ENCODE measurements at regions not wholly inside any gene's neighbourhood (a gene's known extent, or its start where the extent isn't known, plus 50 kb on each side); places are given as distances from the start of the nearest gene placed in this dataset.

DNA sequence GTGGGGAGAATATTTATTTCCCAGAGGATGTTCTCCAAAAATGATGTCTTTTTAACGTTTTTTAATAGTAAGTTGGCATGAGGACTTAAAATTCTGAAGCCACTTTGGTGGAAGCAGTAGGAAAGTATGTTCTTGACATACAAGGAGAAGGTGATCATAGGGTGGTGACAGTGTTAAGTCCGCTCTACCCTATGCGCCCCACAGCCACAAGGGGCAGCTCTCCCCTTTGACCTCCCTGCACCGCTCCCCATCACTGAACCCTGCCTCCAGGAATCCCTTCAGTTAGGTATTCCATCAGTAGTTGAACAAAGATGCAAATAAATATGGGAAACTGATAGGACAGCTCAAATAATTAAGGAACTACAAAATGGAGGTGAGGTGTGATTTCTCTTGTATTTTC lies 111.4 kb downstream of the PLEKHG1 start:
- DNase-seq (ENCODE audit: low read depth in 2 of 3, low spot score in 2 of 3), result no peak

GRCh38 chr6:150711584-150712504 lies 112.2 kb downstream of the PLEKHG1 start:
- DNase-seq (ENCODE audit: low read depth in 2 of 3, low spot score in 2 of 3), result no peak

DNA sequence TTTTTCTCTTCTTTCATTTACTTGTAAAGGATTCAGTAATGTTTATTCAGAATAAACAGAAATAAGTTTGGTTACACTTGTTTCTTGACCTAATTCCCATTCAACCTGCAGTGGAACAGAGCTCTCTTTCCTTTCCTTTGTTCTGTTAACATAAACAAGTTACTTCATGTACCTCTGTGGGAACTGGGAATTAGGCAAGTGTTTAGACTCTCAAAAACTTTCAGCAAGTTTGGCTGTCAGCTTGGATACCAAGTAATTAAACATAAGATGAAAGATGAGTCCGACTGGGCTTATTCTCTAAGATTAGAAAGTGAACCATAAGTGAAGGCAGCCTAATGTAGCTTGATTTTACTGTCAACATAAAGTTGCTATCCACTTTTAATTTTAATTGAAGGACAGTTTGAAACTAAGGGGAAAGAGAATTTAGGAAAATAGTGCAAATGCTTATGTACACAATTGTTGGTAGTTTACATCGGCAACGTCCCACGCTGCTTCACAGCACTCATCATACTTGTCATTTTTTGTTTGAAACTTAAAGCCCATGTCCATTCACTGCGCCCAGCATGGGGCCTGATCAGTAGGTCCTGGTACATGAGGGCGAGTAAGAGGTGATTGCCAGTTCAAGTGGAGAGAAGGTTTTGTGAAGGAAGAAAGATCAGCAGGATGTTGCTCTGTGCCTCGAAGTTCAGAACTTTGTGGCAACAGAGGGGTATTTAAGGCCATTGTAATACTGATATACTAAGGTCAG lies 113.0 kb downstream of the PLEKHG1 start:
- DNase-seq (ENCODE audit: low read depth in 2 of 3, low spot score in 2 of 3), result no peak

DNA sequence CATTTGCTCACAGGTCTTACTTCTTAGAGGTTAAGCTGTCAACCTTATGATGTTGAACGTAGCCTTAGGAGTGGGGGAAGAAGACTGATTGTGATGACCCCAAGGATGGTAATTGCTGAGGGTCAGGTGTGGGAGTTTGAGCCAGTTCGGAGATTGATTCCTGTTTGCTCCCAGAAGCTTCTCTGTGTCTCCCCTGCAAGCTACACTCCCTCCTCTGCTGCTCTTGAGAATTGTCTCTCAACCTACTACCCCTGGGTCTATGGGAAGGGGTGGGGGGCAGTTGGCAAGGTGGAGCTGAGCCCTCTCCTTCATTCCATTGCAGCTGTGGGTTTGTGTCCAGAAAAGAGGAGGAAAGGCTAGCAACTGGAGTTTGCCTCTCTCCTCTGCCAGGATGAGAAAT lies 113.8 kb downstream of the PLEKHG1 start:
- no peak for DNase-seq (ENCODE audit: low read depth in 2 of 3, low spot score in 2 of 3)

GRCh38 chr6:150713931-150714330 lies 114.2 kb downstream of the PLEKHG1 start:
- DNase-seq (ENCODE audit: low read depth in 2 of 3, low spot score in 2 of 3), result no peak

DNA sequence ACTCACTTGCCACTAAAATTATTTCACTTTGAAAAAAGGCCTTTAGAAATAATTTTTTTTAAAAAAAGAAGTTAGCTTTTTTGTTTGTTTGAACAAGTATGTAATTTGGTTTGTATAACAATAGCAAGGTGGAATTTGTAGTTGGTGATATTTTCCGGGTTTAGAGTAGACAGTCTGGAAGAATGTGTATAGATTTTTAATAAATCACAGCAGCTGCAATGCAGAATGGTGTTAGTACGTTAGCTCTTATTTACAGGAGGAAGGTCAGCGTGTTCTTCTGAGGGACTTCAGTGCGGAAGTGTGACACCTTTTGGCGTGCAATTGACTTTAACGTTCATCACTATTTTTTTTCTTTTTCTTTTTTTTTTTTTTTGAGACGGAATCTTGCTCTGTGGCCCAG lies 115.4 kb downstream of the PLEKHG1 start:
- DNase-seq (ENCODE audit: low read depth in 2 of 3, low spot score in 2 of 3), result no peak

- no peak for DNase-seq (ENCODE audit: low read depth in 2 of 3, low spot score in 2 of 3)
These were observed 117.7 kb downstream of the PLEKHG1 start for GRCh38 chr6:150717419-150717818.

DNA sequence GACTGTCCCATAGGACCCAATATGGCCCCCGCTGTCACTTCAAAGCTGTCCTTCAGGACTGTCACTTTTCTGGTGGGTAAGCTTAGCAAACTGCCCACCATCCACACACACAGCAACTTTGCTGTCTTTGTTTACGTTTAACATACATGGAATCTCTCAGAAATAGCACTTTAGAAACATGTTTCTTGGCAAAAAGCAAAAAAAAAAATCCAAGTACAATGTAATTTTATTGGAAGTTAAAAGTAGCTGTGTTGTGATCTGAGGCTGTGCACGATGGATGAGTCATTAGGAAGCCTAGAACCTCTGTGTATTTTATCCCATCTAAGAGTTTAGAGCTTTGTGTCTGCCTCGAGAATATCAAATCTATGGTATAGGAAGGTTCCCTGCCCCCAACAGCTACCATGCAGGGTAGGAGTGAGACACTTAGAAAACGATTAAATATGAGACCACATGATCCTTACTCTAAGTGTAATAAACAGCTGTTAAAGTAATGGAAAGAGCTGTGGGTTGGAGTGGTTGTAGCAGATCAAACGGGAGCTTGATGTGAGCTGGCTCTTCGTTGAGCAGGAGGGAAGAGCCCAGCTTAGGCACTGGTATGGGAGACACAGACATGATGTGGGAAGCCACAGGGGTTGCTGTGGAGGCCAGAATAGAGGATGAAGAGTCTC lies 119.5 kb downstream of the PLEKHG1 start:
- DNase-seq (ENCODE audit: low read depth in 2 of 3, low spot score in 2 of 3), result no peak

DNA sequence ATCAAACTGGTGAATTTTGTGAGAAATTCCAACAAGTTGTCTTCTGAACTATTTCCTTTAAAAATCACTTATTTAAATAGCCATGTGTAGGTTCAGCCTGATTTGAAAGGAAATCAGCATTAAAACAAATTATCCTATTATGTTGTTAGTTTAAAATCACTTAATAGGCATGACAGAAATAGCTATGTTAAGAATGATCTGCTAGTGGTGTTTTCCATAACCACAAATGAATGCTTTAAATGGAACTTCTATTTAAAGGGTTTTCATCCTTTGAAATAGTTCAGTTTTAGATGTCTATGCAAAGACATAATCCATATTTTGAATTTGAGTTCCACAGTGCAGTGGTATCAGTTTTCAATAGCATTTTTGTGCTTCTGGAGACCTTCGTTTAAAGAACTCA lies 120.1 kb downstream of the PLEKHG1 start:
- DNase-seq (ENCODE audit: low read depth in 2 of 3, low spot score in 2 of 3), result no peak

- DNase-seq (ENCODE audit: low read depth in 2 of 3, low spot score in 2 of 3), result peak in 2 of 3 donors; percentile 24 to 52
These were observed 121.1 kb downstream of the PLEKHG1 start for GRCh38 chr6:150720774-150721233.

DNA sequence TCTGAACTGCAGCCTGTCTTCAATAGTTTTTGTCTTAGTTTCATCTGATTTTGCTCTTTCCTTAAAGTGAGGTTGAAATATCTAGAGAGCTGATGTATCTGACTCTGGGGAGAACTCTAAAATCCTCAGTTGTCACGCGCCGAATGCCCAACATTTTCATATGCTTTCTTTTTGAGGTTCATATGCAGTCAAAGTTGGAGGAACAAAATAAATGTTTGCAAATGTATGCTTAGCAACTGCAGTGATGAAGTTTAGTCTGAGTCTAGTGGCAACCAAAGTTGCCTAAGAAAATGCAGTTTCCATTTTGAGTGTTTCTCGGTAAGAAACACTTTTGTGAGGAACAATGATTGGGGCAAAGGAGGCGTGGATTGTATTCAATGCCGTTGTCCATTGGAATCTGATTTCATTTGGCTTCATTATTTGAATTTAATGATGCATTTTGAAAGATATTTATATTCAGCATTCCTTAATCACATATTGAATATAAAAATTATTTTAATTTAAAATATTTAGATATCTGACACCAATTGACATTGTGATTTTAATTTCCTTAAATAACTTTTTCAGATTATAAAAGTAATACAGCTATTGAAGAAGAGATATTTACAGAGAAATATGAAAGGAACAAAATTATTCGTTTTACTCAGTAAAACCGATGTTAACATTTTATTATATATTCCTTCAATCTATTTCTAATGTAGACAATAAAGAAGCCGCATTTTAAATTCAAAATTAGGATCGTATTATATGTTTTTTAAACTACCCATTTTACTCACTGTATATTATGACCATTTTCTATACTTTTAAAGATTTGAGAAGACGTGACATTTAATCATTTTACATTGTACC lies 122.0 kb downstream of the PLEKHG1 start:
- DNase-seq (ENCODE audit: low read depth in 2 of 3, low spot score in 2 of 3), result no peak

DNA sequence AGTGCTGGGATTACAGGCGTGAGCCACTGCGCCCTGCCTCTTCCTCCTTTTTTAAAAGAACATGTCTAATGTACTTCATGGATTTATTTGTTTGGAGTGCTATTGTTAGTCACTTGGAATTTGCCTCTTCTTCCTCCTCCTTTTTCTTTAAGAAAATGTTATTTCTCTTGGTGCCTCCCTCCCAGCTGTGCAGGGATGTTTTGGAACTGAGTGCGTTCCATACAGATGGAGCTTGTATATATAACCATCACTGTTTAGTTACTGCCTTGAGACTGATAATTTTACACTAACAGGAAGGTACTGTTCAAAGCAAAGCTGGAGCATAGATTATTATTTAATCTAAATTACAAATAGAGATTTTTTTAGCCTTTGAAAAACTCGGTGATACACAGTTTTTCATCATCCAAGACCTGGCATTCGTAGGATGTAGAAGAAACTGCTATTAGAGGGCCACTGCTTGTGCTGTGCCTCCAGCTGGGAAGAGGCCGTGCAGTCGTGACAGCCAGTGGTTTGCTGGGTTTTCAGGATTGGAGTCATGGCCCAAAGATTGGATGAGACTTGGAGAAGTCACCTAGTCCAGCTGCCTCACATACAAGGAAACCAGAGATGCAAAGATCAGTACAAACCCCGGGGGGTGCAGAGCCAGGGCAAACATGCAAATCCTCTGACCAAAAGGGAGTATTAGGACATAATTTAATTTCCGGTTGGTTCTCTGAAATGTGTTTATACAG lies 123.1 kb downstream of the PLEKHG1 start:
- DNase-seq (ENCODE audit: low read depth in 2 of 3, low spot score in 2 of 3), result no peak

GRCh38 chr6:150723345-150723658 lies 123.6 kb downstream of the PLEKHG1 start:
- no peak for DNase-seq (ENCODE audit: low read depth in 2 of 3, low spot score in 2 of 3)

GRCh38 chr6:150723857-150724256 lies 124.2 kb downstream of the PLEKHG1 start:
- DNase-seq (ENCODE audit: low read depth in 2 of 3, low spot score in 2 of 3), result no peak

GRCh38 chr6:150725795-150726194 lies 126.1 kb downstream of the PLEKHG1 start:
- DNase-seq (ENCODE audit: low read depth in 2 of 3, low spot score in 2 of 3), result no peak

DNA sequence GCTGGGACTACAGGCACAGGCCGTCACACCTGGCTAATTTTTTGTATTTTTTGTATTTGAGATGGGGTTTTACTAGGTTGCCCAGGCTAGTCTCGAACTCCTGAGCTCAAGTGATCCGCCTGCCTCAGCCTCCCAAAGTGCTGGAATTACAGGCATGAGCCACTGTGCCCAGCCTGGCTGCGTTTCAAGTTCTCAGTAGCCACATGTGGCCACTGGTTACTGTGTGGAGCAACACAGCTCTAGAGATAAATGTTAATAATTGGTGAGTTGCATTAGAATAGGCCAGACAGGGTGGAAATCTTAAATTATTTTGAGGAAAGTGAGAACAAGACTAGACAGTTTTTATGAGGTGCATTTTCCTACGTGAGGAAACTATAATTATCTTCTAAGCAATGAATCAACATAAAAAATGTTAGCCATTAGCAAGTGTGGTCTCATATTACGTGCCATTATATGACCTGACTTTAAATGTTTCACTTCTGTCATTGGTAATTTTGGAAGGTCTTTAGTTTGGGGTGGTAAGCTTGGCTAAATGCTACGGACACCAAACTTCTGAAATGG lies 129.6 kb downstream of the PLEKHG1 start:
- DNase-seq (ENCODE audit: low read depth in 2 of 3, low spot score in 2 of 3), result no peak

DNA sequence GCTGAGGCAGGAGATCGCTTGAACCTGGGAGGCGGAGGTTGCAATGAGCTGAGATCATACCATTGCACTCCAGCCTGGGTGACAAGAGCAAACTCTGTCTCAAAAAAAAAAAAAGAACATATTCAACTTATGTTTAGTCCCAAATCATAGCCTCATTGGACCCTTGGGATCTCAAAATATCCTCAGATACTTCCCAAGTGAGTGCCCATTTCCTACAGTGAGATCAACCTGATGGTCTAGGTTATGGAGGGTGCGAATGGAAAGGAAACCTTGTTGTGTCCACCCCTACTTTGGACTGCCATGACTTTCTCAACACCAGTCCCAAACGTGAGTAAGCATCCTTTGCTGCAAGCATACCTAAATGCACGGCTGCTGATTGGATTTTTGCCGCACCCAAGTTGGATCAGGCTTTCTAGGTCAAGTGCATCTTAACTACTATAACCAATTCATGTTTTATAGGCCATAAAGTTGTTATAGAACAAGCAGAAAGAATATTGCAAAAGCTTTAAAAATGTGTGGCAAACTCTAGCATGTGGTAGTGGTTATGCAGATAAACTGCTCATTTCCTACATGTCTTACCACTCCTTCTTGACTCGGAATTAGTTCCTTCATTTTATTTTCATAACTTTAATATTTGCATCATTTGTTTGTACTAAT lies 131.2 kb downstream of the PLEKHG1 start:
- no peak for DNase-seq (ENCODE audit: low read depth in 2 of 3, low spot score in 2 of 3)

DNA sequence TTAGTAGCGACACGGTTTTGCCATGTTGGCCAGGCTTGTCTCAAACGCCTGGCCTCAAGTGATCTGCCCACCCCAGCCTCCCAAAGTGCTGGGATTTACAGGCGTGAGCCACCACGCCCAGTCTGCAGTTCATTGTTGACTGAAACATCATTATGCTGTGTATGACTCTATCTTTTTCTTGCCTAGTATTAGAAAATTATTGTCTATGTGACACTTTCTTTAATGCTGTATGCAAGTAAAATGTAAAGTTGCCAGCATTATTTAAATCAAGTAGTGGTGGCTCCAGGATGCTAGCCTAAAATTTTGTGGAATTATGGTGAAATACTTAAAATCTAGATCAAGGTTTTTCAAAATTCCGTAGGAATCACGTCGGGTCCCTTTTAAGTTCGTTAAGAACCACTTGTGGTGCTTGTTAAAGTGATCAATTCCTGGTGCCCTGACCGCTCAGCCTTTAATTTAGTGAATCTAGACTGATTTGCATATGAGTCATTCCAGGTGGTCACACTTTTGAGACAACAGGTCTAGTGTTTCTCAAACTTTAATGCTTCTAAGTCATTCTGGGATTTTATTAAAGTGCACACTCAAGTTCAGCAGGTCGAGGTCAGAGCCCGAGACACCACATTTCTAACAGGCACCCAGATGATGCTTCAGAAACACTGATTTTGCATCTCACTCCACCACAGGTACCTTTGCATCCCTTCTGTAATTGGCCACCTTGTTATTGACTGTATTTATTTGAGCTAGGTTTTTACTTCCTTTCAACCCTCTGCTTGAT lies 132.6 kb upstream of the MTHFD1L start:
- DNase-seq (ENCODE audit: low read depth in 2 of 3, low spot score in 2 of 3), result no peak
